Endothelial cell of umbilical vein (primary cell): ENCODE measurements at regions not wholly inside any gene's neighbourhood (a gene's known extent, or its start where the extent isn't known, plus 50 kb on each side); places are given as distances from the start of the nearest gene placed in this dataset.

Source experiments
- BruUV-seq: library from RNA; stranded (reverse); fragments of 400-500 nt; replicated peaks from 2 replicates; lab custom pipeline; 2021; lab: Mats Ljungman, UMichigan
- CTCF ChIA-PET: fragments of 300-600, 350-600 bp; sonication (Branson Sonifier 250); formaldehyde crosslinking; loops from one replicate; lab custom pipeline; 2021; ENCODE audit warnings: antibody characterized with exemption, inconsistent platforms; lab: Charles Lee
- POLR2A ChIA-PET: fragments of 300-600, 350-600 bp; sonication (Branson Sonifier 250); formaldehyde crosslinking; loops from one replicate; lab custom pipeline; 2021; ENCODE audit warnings: antibody characterized with exemption, inconsistent platforms; lab: Charles Lee
- DNase-seq: peaks from one replicate; pipeline ENCODE4 v3.0.0-alpha.2; 2011; ENCODE audit warnings: low read depth, low spot score
- FAIRE-seq: peaks from 2 replicates; lab custom pipeline; 2011; peaks lifted over from hg19 to GRCh38; lab: Jason Lieb, UNC
- H2AFZ ChIP-seq: 2 replicates; pipeline ENCODE4 v1.6.0; 2012; ENCODE audit warnings: low read depth, low read length, control low read depth, inconsistent platforms
- H3K27ac ChIP-seq: 2 replicates; pipeline ENCODE4 v1.5.1; 2011; ENCODE audit warnings: low read depth, mild to moderate bottlenecking, control low read depth, low read length, moderate library complexity; ENCODE audit not compliant: insufficient read depth
- H3K27me3 ChIP-seq, 2 experiments: 2 replicates each; pipeline versions ENCODE4 v1.6.0 to v1.6.1; 2011; ENCODE audit warnings: low read length in 2 of 2, mixed read lengths in 1 of 2; ENCODE audit not compliant: control insufficient read depth in 2 of 2, insufficient read depth in 2 of 2
- H3K36me3 ChIP-seq, 2 experiments: 2 replicates in 1 of 2; 3 replicates in 1 of 2; pipeline ENCODE4 v1.5.1; 2011; ENCODE audit warnings: low read length in 2 of 2, mild to moderate bottlenecking in 1 of 2, moderate library complexity in 1 of 2; ENCODE audit not compliant: control insufficient read depth in 2 of 2, insufficient read depth in 2 of 2; ENCODE audit errors: extremely low read depth in 1 of 2
- H3K4me1 ChIP-seq: 3 replicates; pipeline ENCODE4 v1.5.1; 2011; ENCODE audit warnings: mild to moderate bottlenecking, low read length; ENCODE audit not compliant: control insufficient read depth, insufficient read depth; ENCODE audit errors: extremely low read depth
- H3K4me2 ChIP-seq: 2 replicates; pipeline ENCODE4 v1.6.1; 2011; ENCODE audit warnings: low read length, control low read depth, mixed read lengths; ENCODE audit not compliant: insufficient read depth
- H3K4me3 ChIP-seq, 3 experiments: fragments of 200-600 bp in 1 of 3; sonication (generic), shearing (Covaris generic) in 1 of 3; replicated peaks in 1 of 3; 2 replicates each; pipeline ENCODE4 v1.5.1; 2011 to 2016; ENCODE audit warnings: control low read depth in 3 of 3, low read length in 3 of 3, mild to moderate bottlenecking in 2 of 3, inconsistent platforms in 1 of 3, low read depth in 1 of 3, moderate library complexity in 1 of 3; ENCODE audit not compliant: insufficient read depth in 1 of 3
- H3K79me2 ChIP-seq: 2 replicates; pipeline ENCODE4 v1.6.0; 2012; ENCODE audit warnings: low read length, inconsistent platforms; ENCODE audit not compliant: control insufficient read depth, insufficient read depth
- H3K9ac ChIP-seq: replicated peaks from 2 replicates; pipeline ENCODE3; 2011; ENCODE audit warnings: low read length, control low read depth; ENCODE audit not compliant: insufficient read depth; ENCODE audit errors: extremely low read depth
- H3K9me1 ChIP-seq: replicated peaks from 3 replicates; pipeline ENCODE4 v1.6.0; 2011; ENCODE audit warnings: mild to moderate bottlenecking, low read length; ENCODE audit not compliant: control insufficient read depth, insufficient read depth; ENCODE audit errors: extremely low read depth
- H3K9me3 ChIP-seq: replicated peaks from 2 replicates; pipeline ENCODE4 v1.5.1; 2012; ENCODE audit warnings: low read length, inconsistent platforms; ENCODE audit not compliant: control insufficient read depth, insufficient read depth
- H4K20me1 ChIP-seq: replicated peaks from 2 replicates; pipeline ENCODE3; 2011; ENCODE audit warnings: mild to moderate bottlenecking, low read length; ENCODE audit not compliant: control insufficient read depth, insufficient read depth; ENCODE audit errors: extremely low read depth
- CTCF ChIP-seq, 2 donors: IDR thresholded peaks; 1 replicate in 1 of 2; 2 replicates in 1 of 2; pipeline ENCODE4 v1.5.1; 2011; ENCODE audit warnings: low read length in 2 of 2, mild to moderate bottlenecking in 2 of 2, moderate library complexity in 2 of 2, control low read depth in 1 of 2, inconsistent platforms in 1 of 2, low read depth in 1 of 2; ENCODE audit not compliant: insufficient read depth in 1 of 2; ENCODE audit errors: extremely low read depth in 1 of 2
- EZH2 ChIP-seq: IDR thresholded peaks from 2 replicates; pipeline ENCODE4 v1.6.1; 2012; ENCODE audit warnings: borderline replicate concordance, low read depth, mild to moderate bottlenecking, moderate library complexity, low read length, inconsistent platforms; ENCODE audit not compliant: severe bottlenecking
- FOS ChIP-seq: IDR thresholded peaks from 2 replicates; pipeline ENCODE4 v1.6.1; 2011; ENCODE audit warnings: mild to moderate bottlenecking, low read length, moderate library complexity, borderline replicate concordance; ENCODE audit not compliant: insufficient read depth
- GATA2 ChIP-seq: IDR thresholded peaks from 2 replicates; pipeline ENCODE4 v1.7.0; 2011; ENCODE audit warnings: low read depth, mild to moderate bottlenecking, moderate library complexity, mixed read lengths, low read length; ENCODE audit not compliant: insufficient read length, insufficient read depth
- JUN ChIP-seq: IDR thresholded peaks from 2 replicates; pipeline ENCODE4 v1.6.1; 2011; ENCODE audit warnings: borderline replicate concordance, low read depth; ENCODE audit not compliant: insufficient read length, insufficient read depth
- MAX ChIP-seq: IDR thresholded peaks from 2 replicates; pipeline ENCODE4 v1.6.1; 2011; ENCODE audit not compliant: insufficient read depth, insufficient read length
- MYC ChIP-seq: IDR thresholded peaks from one replicate; pipeline ENCODE4 v1.6.1; 2011; ENCODE audit warnings: mild to moderate bottlenecking, low read depth, low read length
- POLR2A ChIP-seq: IDR thresholded peaks from 2 replicates; pipeline ENCODE4 v1.6.1; 2012; ENCODE audit warnings: low read depth, mild to moderate bottlenecking, control low read depth, low read length
- POLR2AphosphoS5 ChIP-seq: IDR thresholded peaks from 2 replicates; pipeline ENCODE4 v1.6.1; 2012; ENCODE audit warnings: low read depth, mild to moderate bottlenecking, control low read depth, low read length, moderate library complexity; ENCODE audit not compliant: insufficient read depth
- dilution Hi-C: fragments of 300-500 bp; cut with MboI; formaldehyde crosslinking; loops from one replicate; pipeline ENCODE4 v1.15.0; 2019; ENCODE audit warnings: low sequenced_read_pairs; ENCODE audit not compliant: extremely low pct_ligation_motif_present
- intact Hi-C: fragments of 100-400 bp; cut with micrococcal nuclease; formaldehyde crosslinking; loops from one replicate; pipeline ENCODE4 v1.10.0; 2022

GRCh38 chr9:99699396-99699795 is 122.3 kb upstream of the NR4A3 start:
- TF ChIP-seq POLR2A (no peak), CTCF (IDR thresholded peaks at IDR 0.05; ENCODE audit: extremely low read depth in 1 of 2, insufficient read depth in 1 of 2, low read depth in 1 of 2, low read length in 2 of 2) (no peak), MAX (no peak)
- POLR2A ChIA-PET: no interaction called here
- FAIRE-seq: no peak

GRCh38 chr9:99712214-99712613 is 109.5 kb upstream of the NR4A3 start:
- FAIRE-seq (no peak), DNase-seq (no peak)
- dilution Hi-C loops: no loop called here
- H3K27ac ChIP-seq: no peak overlapping the region
- intact Hi-C loops: no loop called here
- TF ChIP-seq MYC: no peak
- TF ChIP-seq GATA2: no peak
- no peak for TF ChIP-seq POLR2AphosphoS5
- no peak for TF ChIP-seq EZH2
- TF ChIP-seq JUN: no peak
- TF ChIP-seq MAX: no peak
- no peak for TF ChIP-seq FOS
- no peak for TF ChIP-seq CTCF (IDR thresholded peaks at IDR 0.05; ENCODE audit: extremely low read depth in 1 of 2, insufficient read depth in 1 of 2, low read depth in 1 of 2, low read length in 2 of 2)
- no peak for TF ChIP-seq POLR2A
- H3K4me3 ChIP-seq: no peak overlapping the region
- H3K79me2 ChIP-seq: no peaks in the 10 kb centered on the region
- H2AFZ ChIP-seq: no peak overlapping the region
- no peaks in the 10 kb centered on the region for H3K4me1 ChIP-seq
- no peaks in the 10 kb centered on the region for H3K9me1 ChIP-seq
- H3K4me2 ChIP-seq: no peak overlapping the region
- H3K9me3 ChIP-seq: no peaks in the 10 kb centered on the region
- H3K9ac ChIP-seq: no peak overlapping the region
- POLR2A ChIA-PET: no interaction called here
- no peaks in the 10 kb centered on the region for H3K27me3 ChIP-seq
- no peaks in the 10 kb centered on the region for H3K36me3 ChIP-seq
- CTCF ChIA-PET: no interaction called here
- BruUV-seq: no TSS peak
- no peaks in the 10 kb centered on the region for H4K20me1 ChIP-seq

More at GRCh38 chr9:99699396-99699795, 122.3 kb upstream of the NR4A3 start:
- Histone ChIP-seq H3K36me3 (no peaks in the 10 kb centered on the region), H3K79me2 (no peaks in the 10 kb centered on the region), H3K27me3 (no peaks in the 10 kb centered on the region), H2AFZ (no peak overlapping the region), H3K9me1 (no peaks in the 10 kb centered on the region), H3K27ac (no peak overlapping the region), H3K4me2 (no peak overlapping the region), H4K20me1 (no peaks in the 10 kb centered on the region), H3K9ac (no peak overlapping the region), H3K4me3 (no peak overlapping the region), H3K4me1 (no peaks in the 10 kb centered on the region), H3K9me3 (no peaks in the 10 kb centered on the region)
- intact Hi-C loops (no loop called here), dilution Hi-C loops (no loop called here)
- CTCF ChIA-PET: interaction anchor here (1.2 kb wide), 1 partner anchor 8 kb away, joined by 3 read pairs; no protein-coding TSS in a partner anchor
- no TSS peak for BruUV-seq
- DNase-seq: no peak
